ENCODE measurements at regions not wholly inside any gene's neighbourhood (a gene's known extent, or its start where the extent isn't known, plus 50 kb on each side); places are given as distances from the start of the nearest gene placed in this dataset.
"Not testable (repeated sequence)": the region's sequence is repeated elsewhere in the genome, so short reads cannot be mapped to it uniquely, and the experiment has no call there.

GRCh38 chr1:117707371-117707770, 101.5 kb downstream of the TENT5C start:
- no peak for DNase-seq

- no peak for DNase-seq
These were observed 102.7 kb downstream of the TENT5C start for GRCh38 chr1:117708323-117709248.

- DNase-seq = no peak
These were observed 103.4 kb downstream of the TENT5C start for GRCh38 chr1:117709249-117709691.

GRCh38 chr1:117710710-117711109, 104.9 kb downstream of the TENT5C start:
- no peak for DNase-seq

GRCh38 chr1:117712621-117713020, 106.8 kb downstream of the TENT5C start:
- no peak for DNase-seq

- no peak for DNase-seq
These were observed 108.7 kb downstream of the TENT5C start for GRCh38 chr1:117714546-117714945.

- not testable (repeated sequence) for DNase-seq
These were observed 110.2 kb downstream of the TENT5C start for GRCh38 chr1:117716030-117716429.

GRCh38 chr1:117717980-117718379, 112.1 kb downstream of the TENT5C start:
- not testable (repeated sequence) for DNase-seq

GRCh38 chr1:117718596-117718995, 112.7 kb downstream of the TENT5C start:
- not testable (repeated sequence) for DNase-seq

GRCh38 chr1:117719004-117719403, 113.2 kb downstream of the TENT5C start:
- no peak for DNase-seq

GRCh38 chr1:117732065-117732797, 126.4 kb downstream of the TENT5C start:
- DNase-seq = no peak

GRCh38 chr1:117732956-117733355, 127.1 kb downstream of the TENT5C start:
- no peak for DNase-seq

GRCh38 chr1:117734403-117734802, 128.6 kb downstream of the TENT5C start:
- no peak for DNase-seq

GRCh38 chr1:117735045-117735992, 129.5 kb downstream of the TENT5C start:
- peak; percentile 33 for DNase-seq

GRCh38 chr1:117739504-117739903, 133.7 kb downstream of the TENT5C start:
- DNase-seq = no peak

- DNase-seq = no peak
These were observed 134.6 kb downstream of the TENT5C start for GRCh38 chr1:117740496-117740895.

GRCh38 chr1:117746565-117746964, 140.7 kb downstream of the TENT5C start:
- not testable (repeated sequence) for DNase-seq

- no peak for DNase-seq
These were observed 141.8 kb downstream of the TENT5C start for GRCh38 chr1:117747605-117748004.

- no peak for DNase-seq
These were observed 145.5 kb downstream of the TENT5C start for GRCh38 chr1:117751321-117751720.

- no peak for DNase-seq
These were observed 146.8 kb downstream of the TENT5C start for GRCh38 chr1:117752661-117753060.

- no peak for DNase-seq
These were observed 147.4 kb downstream of the TENT5C start for GRCh38 chr1:117753232-117753631.

GRCh38 chr1:117753652-117754051, 147.8 kb downstream of the TENT5C start:
- DNase-seq = no peak

All from left kidney (tissue), 1 donor.